A172 (cell line): ENCODE measurements at regions not wholly inside any gene's neighbourhood (a gene's known extent, or its start where the extent isn't known, plus 50 kb on each side); places are given as distances from the start of the nearest gene placed in this dataset.
"Not testable (repeated sequence)": the region's sequence is repeated elsewhere in the genome, so short reads cannot be mapped to it uniquely, and the experiment has no call there.

ENCODE experiments used
- DNase-seq: peaks from one replicate; pipeline ENCODE4 v3.0.0-alpha.2; 2015; ENCODE audit warnings: low spot score

- DNase-seq: no peak
These were observed 197.6 kb downstream of the LAT start for GRCh38 chr16:29182501-29182900.

- DNase-seq: not testable (repeated sequence)
These were observed 197.1 kb downstream of the LAT start for GRCh38 chr16:29181921-29182411.

- not testable (repeated sequence) for DNase-seq
These were observed 196.5 kb downstream of the LAT start for GRCh38 chr16:29181254-29181780.

GRCh38 chr16:29180206-29180600 is 195.4 kb downstream of the LAT start:
- not testable (repeated sequence) for DNase-seq

- not testable (repeated sequence) for DNase-seq
These were observed 194.8 kb downstream of the LAT start for GRCh38 chr16:29179401-29180205.

GRCh38 chr16:29177888-29178726 is 193.3 kb downstream of the LAT start:
- not testable (repeated sequence) for DNase-seq

- not testable (repeated sequence) for DNase-seq
These were observed 192.5 kb downstream of the LAT start for GRCh38 chr16:29177203-29177887.

GRCh38 chr16:29176822-29177202 is 192.0 kb downstream of the LAT start:
- not testable (repeated sequence) for DNase-seq

GRCh38 chr16:29176154-29176470 is 191.3 kb downstream of the LAT start:
- not testable (repeated sequence) for DNase-seq

GRCh38 chr16:29175411-29176153 is 190.7 kb downstream of the LAT start:
- DNase-seq: not testable (repeated sequence)

GRCh38 chr16:29173371-29174305 is 188.8 kb downstream of the LAT start:
- DNase-seq: not testable (repeated sequence)

- DNase-seq: not testable (repeated sequence)
These were observed 187.4 kb downstream of the LAT start for GRCh38 chr16:29172098-29172724.

GRCh38 chr16:29171296-29171695 is 186.4 kb downstream of the LAT start:
- not testable (repeated sequence) for DNase-seq

- DNase-seq: not testable (repeated sequence)
These were observed 185.7 kb downstream of the LAT start for GRCh38 chr16:29170393-29171119.

GRCh38 chr16:29169295-29169994 is 184.6 kb downstream of the LAT start:
- DNase-seq: not testable (repeated sequence)

- not testable (repeated sequence) for DNase-seq
These were observed 183.8 kb downstream of the LAT start for GRCh38 chr16:29168515-29169259.

- not testable (repeated sequence) for DNase-seq
These were observed 179.7 kb downstream of the LAT start for GRCh38 chr16:29164442-29165089.
